ENCODE measurements at regions not wholly inside any gene's neighbourhood (a gene's known extent, or its start where the extent isn't known, plus 50 kb on each side); places are given as distances from the start of the nearest gene placed in this dataset.

DNA sequence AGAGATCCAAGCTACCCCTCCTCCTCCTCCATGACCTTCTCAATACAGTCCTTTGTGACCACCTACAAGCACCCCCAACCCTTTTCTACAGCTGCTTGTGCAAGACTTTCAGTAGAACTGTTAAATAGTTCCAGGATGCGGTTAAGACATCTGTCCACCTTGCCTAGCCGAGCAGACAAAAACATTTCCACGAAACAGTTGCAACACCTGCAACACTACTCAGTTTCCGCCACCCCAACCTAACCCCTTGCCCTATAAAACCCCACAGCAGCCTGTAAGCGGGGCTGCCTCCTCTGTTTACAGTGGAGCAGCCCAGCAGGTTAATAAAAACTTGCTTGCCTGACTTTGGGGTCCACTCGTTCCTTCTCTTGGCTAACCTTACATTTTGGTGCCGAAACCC, 1803.5 kb upstream of the CDH6 start:
- DNase-seq (ENCODE audit: insufficient read length, low spot score) (no peak), FAIRE-seq (no peak)

DNA sequence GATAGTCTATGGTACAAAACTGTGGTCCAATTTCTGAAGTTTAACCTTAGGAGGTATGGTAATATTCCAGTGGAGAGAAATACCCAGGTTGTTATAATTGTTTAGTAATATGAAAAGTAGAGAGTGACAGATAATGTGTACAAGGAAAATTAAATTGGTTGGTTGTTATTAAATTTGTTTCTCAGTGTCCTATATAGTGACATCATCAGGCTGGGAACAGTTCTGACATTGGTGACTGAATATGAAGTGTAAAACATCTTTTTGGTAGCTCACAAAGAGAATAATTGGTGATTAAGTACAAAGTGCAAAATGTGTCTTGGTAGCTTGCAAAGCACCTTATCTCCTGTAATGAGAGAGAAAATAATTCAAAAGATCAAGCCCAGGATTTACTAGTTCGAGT, 1806.1 kb upstream of the CDH6 start:
- DNase-seq (ENCODE audit: insufficient read length, low spot score) = no peak
- FAIRE-seq = no peak

DNA sequence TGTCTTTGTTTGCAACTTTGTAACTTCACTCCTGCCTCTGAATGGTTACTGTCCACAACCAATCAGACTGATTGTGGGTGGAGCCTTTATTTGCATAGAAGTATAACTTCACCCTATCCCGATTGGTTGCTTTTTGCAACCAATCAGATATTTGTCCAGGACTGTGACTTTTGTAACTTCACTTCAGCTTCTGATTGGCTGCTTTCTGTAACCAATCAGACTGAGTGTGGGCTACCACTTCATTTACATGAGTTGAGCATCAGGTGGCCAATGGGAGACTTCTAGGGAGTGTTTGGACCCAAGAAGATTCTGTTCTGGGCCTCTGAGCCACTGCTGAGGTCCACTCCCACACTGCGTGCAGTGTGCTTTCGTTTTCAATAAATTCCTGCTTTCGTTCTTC, 1810.7 kb upstream of the CDH6 start:
- no peak for DNase-seq (ENCODE audit: insufficient read length, low spot score)
- FAIRE-seq = no peak

DNA sequence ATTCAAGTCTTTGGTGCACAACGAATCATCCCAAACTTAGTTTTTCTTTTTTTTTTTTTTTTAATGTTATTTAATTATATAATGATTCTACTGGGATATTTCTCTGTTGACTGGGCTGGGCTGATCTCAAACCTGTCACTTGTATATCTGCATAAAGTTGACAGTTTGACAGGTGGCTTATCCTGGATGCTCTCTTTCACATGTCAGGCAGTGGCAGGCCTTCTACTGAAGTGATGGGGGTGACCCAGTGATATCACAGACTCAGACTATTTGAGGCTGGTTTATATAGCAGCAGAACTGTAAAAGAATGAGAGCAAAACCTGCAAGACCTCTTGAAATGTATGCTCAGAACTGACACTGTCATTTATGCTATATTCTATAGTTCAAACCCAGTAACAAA, 1813.5 kb upstream of the CDH6 start:
- no peak for DNase-seq (ENCODE audit: insufficient read length, low spot score)
- no peak for FAIRE-seq

DNA sequence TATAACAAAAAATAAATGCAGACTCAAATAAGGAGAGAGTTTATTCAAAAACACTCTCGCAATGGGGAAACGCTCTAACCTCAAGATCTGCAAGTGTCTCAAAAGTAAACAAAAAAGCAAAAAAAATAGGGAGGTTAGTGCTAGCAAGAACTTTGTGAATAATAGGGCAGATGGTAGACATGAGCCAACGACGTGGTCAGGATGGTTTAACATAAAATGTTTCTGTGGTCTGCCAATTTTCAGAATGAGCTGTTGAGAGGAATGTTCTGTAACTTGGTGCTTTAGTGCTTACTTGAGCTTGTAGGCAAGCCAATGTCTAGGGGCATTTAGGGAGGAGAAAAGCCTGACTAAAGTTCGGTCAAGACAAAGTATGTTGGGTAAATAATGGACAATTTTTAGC, 1813.9 kb upstream of the CDH6 start:
- FAIRE-seq (no peak), DNase-seq (ENCODE audit: insufficient read length, low spot score) (no peak)

DNA sequence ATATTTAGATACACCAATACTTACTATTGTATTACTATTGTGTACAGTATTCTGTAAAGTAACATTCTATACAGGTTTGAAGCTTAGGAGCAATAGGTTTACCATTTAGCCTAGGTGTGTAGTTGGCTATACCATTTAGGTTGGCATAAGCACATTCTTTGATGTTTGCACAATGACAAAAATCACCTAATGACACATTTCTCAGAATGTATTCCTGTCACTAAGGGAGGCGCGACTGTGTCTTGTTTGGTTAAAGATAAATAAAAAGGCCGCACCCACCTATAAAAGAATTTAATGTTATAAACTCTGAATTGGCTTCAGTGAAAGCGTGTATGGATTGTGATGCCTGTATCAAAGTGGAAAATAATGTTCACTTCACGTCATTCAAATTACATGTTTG, 1815.4 kb upstream of the CDH6 start:
- FAIRE-seq = no peak

DNA sequence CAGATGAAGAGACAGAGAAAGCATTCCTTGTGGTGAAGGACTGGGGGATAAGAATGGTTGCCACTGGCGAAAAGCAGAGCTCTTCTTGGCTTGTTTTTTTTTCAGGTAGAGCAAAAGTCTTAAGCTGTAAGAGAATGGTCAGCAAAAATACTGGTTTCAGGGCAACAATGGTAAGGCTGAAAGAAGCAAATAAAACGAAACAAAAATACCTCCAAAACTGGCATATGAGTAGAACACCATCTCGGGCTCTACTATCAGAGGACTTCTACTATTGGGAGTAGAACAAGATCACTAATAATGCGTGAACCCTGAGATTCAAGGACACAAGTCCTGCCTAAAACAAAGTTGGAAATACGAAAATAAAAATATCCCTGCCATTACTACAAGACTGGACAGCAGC, 1823.2 kb upstream of the CDH6 start:
- no peak for FAIRE-seq
- no peak for DNase-seq (ENCODE audit: insufficient read length, low spot score)

More for the DNA sequence above, 1815.4 kb upstream of the CDH6 start:
- DNase-seq (ENCODE audit: insufficient read length, low spot score) = no peak

DNA sequence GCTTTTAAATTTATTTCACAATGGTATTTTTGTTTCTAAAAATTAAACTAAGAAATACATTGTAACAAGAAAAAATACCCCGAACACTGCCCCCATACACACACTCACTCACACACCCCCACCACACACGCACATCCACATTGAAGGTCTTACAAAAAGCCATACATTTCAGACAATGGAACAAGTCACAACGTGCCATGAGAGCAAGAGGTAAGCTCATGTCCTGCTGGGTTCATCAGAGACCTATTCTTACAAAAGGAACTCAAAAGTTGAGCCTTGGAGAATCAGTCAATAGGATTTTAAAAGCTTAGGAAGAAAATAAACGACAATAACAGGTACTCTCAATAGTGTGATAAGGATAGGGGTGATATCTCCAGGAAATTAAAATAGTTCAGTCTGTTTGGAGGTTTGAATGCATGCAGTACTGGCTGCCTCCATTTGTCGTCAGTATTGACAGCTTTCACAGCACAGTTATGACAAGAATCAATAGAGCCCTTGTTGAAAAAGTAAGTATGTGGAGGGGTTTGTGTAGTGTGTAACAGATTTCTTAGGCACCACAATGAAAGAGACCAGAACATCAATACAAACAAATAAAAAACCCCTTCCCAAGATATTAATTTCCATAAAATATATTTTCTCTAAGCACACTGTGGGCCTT, 1826.2 kb upstream of the CDH6 start:
- DNase-seq (ENCODE audit: insufficient read length, low spot score) (no peak), FAIRE-seq (no peak)

DNA sequence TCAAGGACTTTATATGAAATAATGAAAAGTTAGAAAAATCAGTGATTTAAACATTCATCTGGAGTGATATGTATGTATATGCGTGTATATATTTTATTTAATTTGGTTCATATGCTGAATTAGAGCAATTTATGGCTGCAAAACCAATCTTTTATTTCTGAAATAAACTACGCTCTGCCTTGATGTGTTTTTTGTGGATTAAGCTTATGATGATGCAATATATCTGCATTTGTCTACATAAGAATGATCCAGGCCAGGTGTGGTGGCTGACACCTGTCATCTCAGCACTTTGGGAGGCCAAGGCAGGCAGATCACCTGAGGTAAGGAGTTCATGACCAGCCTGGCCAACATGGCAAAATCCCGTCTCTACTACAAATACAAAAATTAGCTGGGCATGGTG, 1842.3 kb upstream of the CDH6 start:
- FAIRE-seq (no peak), DNase-seq (ENCODE audit: insufficient read length, low spot score) (no peak)

DNA sequence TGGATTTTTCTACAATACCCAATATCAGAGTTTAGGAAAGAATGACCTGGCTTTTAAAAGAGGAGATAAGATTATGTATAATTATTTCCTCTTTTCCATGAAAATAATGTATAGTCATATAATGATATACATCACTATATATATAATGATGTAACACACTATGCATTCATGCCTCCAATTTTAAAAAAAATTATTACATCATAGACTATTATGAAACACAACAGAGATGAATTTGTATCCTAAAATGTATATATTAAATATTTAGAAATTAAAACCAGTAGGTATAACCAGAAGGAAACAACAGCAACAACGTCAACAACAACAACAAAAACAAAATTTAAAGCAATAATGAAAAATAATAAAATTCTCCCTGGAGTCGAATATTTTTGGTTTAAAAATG, 1856.5 kb upstream of the CDH6 start:
- FAIRE-seq (no peak), DNase-seq (ENCODE audit: insufficient read length, low spot score) (no peak)

DNA sequence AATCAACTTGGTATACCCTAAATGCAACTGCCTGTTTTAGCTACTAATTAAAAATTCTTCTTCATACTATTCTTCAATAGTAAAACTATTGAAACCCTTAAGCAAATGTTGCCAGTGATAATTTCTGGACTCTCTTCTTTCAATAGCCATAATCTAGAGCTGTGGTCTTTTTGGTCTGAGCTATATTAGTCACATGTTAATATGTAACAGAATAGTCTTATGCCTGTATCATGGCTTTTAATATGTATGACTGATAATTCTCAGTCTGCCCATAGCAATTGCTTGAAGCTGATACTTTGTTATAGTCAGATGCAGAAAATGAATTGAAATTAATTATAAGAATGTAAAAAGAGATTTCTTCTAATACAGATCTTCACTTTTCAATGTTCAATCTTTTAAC, 1871.9 kb upstream of the CDH6 start:
- DNase-seq (ENCODE audit: insufficient read length, low spot score) = no peak

DNA sequence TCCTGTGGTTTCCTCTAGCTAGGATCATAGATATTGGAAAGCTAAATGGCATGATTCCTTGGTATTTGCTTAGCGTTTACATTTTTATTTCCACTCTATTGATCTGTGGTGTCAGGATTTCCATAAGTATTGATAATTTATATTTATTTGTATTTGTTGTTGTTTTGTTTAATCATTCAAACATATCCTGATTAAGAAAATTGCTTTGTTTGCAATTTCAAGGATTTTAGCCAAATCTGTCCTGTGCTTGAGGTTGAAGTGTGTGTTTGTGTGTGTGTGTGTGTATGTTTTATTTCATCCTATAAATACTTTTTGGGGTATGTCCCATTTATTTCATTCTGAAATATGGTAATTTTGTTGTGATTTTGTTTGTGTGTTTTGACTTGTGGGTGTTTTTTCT, 1884.1 kb upstream of the CDH6 start:
- no peak for DNase-seq (ENCODE audit: insufficient read length, low spot score)
- no peak for FAIRE-seq

More for the DNA sequence above, 1871.9 kb upstream of the CDH6 start:
- no peak for FAIRE-seq

DNA sequence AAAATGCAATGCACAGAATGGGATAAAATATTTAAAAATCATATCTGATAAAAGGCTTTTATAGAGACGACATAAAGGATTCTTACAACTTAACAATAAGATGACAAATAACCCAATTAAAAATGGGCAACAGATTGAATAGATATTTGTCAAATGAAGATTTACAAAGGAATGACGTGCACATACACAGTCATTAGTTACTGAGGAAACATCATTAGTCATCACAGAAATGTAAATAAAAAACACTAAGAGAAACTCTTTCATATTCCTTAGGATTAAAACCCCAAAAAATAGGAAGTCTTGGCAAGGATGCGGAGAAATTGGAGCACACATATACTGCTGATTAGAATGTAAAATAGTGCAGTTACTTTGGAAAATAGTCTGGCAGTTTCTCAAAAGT, 1886.0 kb upstream of the CDH6 start:
- DNase-seq (ENCODE audit: insufficient read length, low spot score) (no peak), FAIRE-seq (no peak)

DNA sequence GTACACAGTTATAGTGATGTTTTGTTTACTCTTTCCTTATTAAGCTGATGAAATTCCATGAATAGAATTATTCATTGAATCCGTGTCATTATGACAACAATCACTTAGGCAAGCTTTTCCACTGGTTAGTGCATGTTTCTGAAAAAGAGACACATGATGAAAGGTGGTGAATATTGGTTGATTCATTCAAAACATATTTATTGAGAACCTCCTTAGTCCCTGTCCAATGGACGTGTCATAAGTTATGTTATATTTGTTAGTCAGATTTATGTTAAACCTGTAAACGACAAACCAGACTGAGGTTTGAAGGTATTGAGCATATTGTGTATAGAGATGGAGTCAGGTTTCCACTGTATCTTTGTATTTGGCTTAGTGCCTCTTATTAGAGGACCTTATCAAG, 1888.9 kb upstream of the CDH6 start:
- no peak for DNase-seq (ENCODE audit: insufficient read length, low spot score)
- no peak for FAIRE-seq

DNA sequence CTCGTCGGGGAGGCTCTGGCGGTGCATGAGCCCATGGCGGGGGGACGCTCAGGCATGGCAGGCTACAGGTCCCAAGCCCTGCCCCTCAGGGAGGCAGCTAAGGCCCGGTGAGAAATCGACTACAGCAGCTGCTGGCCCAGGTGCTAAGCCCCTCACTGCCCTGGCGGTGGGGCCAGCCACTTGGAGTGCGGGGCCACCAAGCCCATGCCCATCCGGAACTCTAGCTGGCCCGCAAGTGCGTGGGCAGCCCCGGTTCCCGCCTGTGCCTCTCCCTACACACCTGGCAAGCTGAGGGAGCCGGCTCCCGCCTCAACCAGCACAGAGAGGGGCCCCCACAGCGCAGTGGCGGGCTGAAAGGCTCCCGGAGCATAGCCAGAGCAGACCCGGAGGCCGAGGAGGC, 1896.9 kb upstream of the CDH6 start:
- DNase-seq (ENCODE audit: insufficient read length, low spot score) = no peak
- FAIRE-seq = no peak

DNA sequence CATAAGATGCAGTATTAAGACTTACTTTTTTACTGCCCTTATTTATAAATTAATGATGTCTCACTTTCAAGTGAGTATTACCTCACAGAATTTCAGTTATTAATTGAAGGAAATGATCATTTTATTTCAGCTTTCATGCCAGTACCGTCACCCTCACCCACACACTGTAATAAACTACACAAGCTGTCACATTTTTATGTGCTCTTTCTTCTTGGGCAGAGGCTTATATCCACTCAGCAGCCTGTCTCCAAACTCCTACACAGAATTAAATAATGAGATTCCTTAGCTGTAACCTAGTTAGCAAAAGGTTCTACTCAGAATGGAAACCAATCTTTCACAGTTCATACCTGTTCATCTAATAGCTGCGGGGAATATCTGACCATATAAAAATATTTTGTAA, 1915.8 kb upstream of the CDH6 start:
- DNase-seq (ENCODE audit: insufficient read length, low spot score) (no peak), FAIRE-seq (no peak)

DNA sequence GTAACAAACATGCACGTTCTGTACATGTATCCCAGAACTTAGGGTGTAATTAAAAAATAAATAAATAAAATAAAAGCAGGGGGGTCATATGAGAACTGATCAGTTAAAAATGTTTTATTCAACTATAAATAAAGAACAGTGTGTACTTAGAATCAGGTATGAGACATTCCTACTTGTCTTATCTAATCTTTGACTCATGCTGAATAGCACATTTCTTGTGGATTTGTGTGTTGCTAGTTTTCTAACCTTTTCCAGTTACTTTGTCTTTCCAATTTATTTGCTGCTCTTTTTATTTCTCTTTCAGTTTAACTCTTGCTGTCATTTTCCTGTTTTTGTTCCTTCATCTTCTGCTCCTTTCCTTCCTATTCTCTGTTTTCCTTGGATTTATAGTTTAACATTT, 1917.1 kb upstream of the CDH6 start:
- FAIRE-seq = no peak
- DNase-seq (ENCODE audit: insufficient read length, low spot score) = no peak

DNA sequence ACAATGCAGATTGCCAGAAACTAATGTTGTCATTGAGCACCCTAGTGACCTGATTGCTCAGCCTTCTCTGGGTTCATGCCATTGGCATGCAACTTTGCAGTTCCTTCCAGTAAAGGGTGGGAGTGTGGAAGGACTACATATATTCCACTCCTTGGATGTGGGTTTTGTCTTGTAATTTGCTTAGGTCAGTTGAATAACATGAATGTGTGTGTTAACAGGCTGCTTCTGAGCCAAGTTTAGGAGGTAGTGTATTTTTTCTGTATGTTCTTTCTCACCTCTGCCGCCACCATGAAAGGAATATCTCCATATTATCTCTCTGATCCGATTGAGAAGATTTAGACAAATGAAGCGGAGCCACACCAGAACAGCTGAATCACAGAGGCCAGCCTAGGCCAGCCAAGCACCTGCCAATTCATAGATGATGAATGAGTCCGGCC, 1929.6 kb upstream of the CDH6 start:
- no peak for DNase-seq (ENCODE audit: insufficient read length, low spot score)
- no peak for FAIRE-seq

DNA sequence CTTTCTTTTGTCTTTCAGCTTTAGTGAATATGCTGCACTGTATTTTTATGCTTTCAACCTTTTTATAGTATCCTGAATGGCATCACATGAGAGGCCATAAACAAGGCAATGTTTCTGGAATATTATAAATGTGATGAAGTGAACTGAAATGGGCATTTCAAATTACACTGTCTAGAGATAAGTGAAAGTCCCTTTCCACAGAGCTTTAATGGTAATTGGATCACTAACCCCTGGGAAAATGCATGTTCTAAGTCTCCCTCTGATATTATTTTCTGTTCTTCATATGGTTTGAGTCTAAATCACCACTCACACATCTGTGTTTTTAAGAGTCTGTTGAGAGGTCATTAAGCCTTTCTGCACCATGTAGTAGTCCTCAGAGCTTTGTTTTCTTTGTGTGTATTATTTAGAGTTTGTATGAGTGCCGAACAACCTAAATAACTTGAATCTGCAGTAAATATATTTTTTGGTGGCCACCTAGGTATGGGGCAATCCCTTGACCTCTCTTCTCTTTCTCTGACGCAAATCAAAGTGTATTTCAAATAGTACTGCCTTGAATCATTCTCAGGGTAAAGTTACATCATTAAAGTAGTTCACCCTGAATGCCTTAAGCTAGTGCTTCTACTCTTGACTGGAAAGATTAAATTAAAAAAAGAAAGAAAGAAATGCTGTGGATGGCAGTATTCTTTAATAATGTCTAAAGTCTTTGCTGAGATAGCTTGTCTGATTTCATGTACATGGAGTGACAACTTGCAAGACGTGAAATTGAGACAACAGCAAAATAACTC, 1931.0 kb upstream of the CDH6 start:
- no peak for FAIRE-seq
- DNase-seq (ENCODE audit: insufficient read length, low spot score) = no peak

DNA sequence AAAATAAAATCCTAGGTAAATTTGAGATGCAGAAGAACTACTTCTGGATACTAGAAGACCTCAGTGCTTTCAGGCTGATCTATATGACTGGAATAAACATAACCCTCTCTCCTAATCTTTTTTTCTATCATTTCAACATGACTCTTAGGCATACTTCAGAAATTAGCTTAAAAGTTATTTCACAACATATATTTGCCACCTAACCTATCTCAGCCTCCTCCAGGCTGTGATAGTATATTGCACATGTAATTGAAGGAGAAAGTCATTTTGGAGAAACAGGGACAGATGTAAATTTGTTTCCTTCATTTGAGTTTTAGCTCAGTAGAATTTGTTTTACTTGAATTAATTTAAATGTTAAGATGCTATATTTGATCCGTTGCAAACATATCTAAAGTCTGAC, 1932.3 kb upstream of the CDH6 start:
- DNase-seq (ENCODE audit: insufficient read length, low spot score) = no peak
- no peak for FAIRE-seq

DNA sequence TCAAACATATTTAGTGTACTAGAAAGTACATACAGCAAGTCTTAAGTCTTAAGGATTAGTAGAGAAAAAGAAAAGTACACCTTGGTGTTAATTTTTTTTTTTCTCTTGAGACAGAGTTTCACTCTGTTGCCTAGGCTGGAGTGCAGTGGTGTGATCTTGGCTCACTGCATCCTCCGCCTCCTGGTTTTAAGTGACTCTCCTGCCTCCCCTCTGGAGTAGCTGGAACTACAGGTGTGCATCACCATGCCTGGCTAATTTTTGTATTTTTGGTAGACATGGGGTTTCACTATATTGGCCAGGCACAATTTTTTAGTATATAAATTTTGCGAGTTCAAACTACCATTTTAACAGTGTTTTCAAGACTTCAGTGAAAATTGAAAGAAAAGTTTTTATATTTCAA, 1941.1 kb upstream of the CDH6 start:
- FAIRE-seq (no peak), DNase-seq (ENCODE audit: insufficient read length, low spot score) (no peak)

DNA sequence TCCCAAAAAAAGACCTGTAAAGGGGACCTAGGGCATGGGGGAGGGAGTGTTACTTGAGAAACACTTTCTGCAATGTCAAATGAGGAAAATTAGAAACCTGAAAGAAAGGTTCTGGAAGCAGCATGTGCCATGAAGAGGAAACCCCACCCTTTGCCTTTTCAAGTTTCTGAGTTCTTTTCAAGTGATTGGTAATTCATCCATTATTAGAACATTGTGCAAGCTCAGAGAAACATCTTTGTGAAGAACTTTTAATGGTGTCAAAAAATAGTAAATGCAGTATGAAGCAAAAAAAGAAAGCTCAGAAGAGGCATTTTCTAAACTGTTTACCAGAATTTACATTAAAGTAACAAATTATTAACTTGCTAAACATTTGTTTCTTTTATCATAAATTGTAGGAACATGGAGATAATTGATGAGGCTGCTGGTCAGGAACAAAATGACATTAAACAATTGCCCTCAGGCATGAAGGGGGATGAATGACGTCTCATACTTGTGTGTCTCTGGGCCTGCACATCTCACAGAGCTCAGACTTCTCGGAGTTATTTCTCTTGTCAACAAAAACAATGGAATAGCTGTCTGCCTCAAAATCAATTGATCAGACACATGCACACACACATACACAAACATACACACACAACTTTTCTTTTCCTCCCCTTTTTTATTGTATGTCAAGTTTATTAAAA, 1946.0 kb upstream of the CDH6 start:
- no peak for DNase-seq (ENCODE audit: insufficient read length, low spot score)
- FAIRE-seq = no peak

All from GM19239 (cell line).